Heart left ventricle (tissue), 13 donors: ENCODE measurements at regions not wholly inside any gene's neighbourhood (a gene's known extent, or its start where the extent isn't known, plus 50 kb on each side); places are given as distances from the start of the nearest gene placed in this dataset.

Experiments used
- CTCF ChIP-seq, 12 donors: fragments of 200-600 bp; sonication (generic) in 4 of 12; IDR thresholded peaks; one replicate each; pipeline versions ENCODE4 v1.5.0 to v1.8.0; 2018 to 2022; ENCODE audit warnings: antibody characterized with exemption in 12 of 12, mild to moderate bottlenecking in 5 of 12
- POLR2A ChIP-seq, 2 donors: fragments of 450-650 bp; IDR thresholded peaks; one replicate each; pipeline ENCODE4 v1.6.1; 2017; ENCODE audit warnings: antibody characterized with exemption in 2 of 2, mild to moderate bottlenecking in 2 of 2, moderate library complexity in 2 of 2
- donor health status: ischemic (EF 13 %, LVEDD 7.1; RV severe dilation, severe dysfunction).
- donor health status: DM: no; HTN: yes; CAD: no.
- donor health status: DM: no; HTN: no; CAD: no.
- donor health status: ischemic (EF 25% LVEDD 6.9; RV normal size, moderate dysfunction).
- donor health status: ischemic (EF 25% LVEDD 5.7; RV mildly dilated, moderate dysfunction).
- donor health status: ischemic (EF 35%, LVEDD 5.7; RV mildly dilated, moderate dysfunction).
- donor health status: nonischemic (EF 11% LVEDD 7.7; RV severe dilation, severe dysfunction).
- donor health status: DM: yes; HTN: yes; CAD: no.
- donor health status: PGD.
- donor health status: ischemic (EF 29% LVEDD 5.4; RV normal size, mild dysfunction).
- donor health status: nonischemic (EF 23%, LVEDD 6.1; RV moderate dilation, normal function).

DNA sequence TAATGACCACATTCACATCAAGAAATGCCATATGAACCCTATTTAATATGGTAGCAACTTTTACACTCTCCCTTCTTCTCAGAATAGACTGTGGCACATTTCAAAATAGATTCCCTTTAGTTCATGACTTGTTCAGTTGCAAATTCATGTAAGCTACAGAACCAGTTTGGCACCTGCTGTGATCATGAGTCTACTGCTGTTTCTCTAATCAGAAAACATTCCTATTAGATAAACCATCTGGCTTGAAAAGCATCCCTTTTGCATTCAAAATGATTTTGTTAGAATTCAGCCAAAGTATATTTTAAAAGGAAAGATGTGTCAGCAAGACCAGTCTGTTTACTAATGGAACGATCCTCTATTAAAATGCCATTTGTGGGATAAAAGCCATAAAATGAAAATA lies 304.4 kb downstream of the BCHE start:
- TF ChIP-seq CTCF (IDR thresholded peaks at IDR 0.05) = no peak
- TF ChIP-seq POLR2A (IDR thresholded peaks at IDR 0.05) = no peak
